HG02884 (cell line): ENCODE measurements at regions not wholly inside any gene's neighbourhood (a gene's known extent, or its start where the extent isn't known, plus 50 kb on each side); places are given as distances from the start of the nearest gene placed in this dataset.

Source experiments
- ATAC-seq: cut with Tn5 transposase; IDR thresholded peaks from one replicate; pipeline ENCODE4 v1.9.1; 2021; ENCODE audit warnings: mild to moderate bottlenecking, moderate library complexity; ENCODE audit not compliant: unreplicated experiment

DNA sequence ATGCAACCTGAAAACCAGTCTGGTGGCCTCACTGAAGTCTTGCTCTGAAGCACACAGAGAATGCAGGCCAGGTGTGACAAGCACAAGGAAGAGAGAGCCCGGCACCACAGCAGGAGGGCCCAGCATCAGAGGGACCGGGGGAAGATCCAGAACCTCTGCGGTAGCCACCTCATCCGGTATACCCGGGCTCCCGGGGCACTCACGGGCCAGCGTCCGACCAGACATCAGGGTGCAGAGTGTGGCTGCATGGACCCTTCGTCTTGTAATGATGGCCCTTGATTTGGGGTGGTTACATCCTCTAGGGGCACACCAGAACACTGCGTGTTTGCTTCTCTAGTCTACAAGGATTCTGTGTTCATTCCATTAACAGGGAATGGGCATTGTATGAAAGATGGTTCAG is 406.0 kb downstream of the GADD45G start:
- no peak for ATAC-seq

GRCh38 chr9:90012949-90013348 is 408.1 kb downstream of the GADD45G start:
- ATAC-seq = no peak

DNA sequence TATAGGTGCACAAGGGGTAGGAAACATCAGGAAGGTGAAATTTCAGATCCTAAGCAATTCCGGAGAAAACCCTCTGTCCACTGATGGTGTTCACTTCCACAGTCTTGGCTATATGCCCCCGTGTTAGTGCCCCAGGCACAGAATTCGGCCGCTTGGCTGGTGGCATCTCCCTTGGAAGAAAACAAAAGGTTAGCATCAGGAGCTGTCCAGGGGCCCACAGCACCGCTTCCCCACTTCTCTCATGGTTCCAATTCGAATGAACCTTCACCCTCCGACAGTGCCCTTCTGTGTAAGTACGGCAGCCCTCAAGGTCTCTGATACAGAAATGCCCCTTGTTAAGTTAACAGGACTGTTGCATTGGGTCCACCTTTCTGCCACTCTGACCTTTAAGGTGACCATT is 409.0 kb downstream of the GADD45G start:
- ATAC-seq = no peak

DNA sequence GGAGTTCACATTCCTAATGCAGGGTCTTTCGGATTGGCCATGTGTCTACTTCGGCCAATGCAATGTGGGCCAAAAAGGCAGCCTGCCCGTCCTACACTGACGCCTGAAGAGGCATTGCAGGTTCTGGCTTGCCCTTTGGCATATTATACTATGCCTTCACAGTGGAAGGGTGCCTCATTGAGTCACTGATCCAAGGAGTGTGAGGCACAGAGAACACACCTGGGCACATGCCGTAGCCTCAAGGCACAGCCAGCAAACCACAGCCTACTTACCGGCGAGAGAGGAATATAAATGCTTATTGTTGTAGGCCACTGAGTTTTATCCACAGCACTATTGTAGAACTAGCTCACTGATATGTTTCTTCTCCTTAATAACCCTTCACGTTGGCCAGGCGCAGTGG is 409.6 kb downstream of the GADD45G start:
- ATAC-seq = no peak

DNA sequence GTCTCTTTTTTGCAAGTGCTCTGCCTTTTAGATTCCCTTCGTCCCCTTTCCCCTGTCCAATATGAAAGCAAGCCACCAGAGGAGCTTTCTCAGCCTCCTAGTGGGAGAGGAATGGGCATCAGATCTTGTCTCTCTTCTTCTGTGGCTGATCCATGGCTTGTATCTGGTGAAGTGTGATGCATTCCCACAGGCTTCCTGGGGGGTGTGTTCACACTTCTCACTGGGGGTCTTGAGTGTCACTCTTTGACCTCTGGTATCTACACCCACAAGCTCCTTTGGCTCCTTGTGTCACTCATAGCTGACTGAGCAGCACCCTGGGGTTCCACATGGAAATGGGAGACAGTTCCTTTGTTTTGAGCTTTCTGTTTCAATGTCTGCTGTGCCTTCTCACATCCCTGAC is 411.5 kb downstream of the GADD45G start:
- ATAC-seq = no peak

DNA sequence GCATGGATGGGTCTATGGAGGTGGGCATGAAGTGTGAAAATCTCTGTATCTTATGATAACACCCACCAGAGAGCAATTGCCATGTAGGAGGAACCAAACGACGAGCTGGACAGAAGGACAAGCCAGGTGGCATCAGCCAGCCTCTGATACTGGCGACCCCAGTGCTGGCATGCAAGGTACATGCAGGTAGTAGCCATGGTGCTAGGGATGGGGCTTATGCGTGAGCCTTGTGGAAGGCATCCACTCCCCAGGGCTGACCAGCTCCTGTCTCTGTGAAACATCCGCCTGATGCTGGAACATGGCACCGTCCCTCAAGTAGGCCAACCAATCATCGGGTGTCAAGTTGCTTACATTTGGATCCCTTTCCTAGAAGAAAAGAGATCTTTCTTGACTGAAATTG is 412.9 kb downstream of the GADD45G start:
- no peak for ATAC-seq

DNA sequence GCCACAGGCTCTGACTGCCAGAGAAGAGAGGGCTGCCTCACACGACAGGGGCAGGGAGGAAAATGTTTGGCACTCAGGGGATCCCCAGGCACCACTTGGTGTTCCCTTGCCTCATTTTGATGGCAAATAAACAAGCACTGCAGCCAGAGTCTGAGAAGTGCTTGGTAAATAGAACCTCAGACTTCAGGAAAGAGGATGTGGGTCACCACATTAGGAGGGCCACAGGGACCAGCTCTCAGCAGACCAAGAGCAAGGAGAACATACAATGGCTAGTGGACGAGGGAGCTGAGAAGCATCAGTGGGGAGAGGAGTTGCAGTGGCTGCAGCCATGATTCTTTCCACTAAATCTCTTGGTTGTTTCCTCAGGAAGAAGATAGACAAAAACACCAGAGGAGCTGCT is 413.9 kb downstream of the GADD45G start:
- no peak for ATAC-seq

DNA sequence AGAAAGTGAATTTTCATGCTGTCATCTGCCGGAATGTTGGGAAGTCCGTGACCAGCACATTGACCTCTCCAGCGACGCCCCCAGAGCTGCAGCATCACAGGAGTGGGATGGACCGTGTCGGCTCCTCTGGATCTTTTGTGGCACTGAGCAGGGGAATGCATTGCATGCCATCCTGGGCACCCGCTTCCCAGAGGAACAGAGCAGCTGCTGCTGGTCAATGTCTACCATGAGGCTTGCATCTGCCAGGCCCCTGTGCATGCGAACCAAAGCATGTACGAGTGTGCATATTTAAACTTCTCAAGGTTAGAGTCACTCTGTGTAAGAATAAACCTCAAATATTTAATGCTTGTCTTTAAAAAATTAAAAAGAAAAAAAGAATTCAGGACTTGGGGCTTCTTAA is 414.8 kb downstream of the GADD45G start:
- ATAC-seq = no peak

- no peak for ATAC-seq
These were observed 415.6 kb downstream of the GADD45G start for GRCh38 chr9:90020276-90020871.

- ATAC-seq = no peak
These were observed 416.5 kb downstream of the GADD45G start for GRCh38 chr9:90021216-90021906.

DNA sequence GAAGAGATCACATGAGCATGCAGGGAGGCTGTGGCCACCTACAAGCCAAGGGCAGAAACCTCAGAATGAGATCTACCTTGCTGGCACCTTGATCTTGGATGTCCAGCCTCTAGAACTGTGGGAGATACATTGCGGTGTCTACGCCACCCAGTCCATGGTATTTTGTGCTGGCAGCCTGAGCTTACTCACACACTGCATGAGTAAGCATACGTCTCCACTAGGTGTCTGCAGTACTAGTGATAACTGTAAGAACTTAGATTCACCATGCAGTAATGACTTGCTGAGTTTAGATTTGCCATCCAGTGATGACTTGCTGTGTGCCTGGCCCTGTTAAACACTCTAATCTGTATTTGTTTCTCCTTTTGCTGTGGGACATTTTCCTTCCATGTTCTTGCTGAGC is 417.7 kb downstream of the GADD45G start:
- ATAC-seq = no peak

DNA sequence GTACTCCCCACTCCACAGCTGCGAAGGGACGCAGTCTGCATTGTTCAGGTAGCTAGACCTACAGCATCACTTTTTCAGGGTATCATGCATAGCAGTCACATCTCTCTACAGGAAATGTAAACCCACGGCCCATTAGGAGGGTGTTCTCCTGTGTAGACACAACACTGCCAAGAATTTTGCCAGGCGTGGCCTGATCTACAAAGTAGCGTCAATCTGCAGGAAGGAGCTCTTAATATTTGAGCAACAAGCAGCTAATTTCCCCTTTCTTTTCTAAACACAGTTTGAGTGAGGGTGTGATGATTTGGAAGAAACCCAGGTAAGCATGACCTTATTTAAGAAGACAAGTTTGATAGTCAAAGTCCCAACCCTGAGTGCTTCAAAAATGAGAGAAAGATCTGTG is 419.0 kb downstream of the GADD45G start:
- no peak for ATAC-seq

GRCh38 chr9:90024409-90024808 is 419.6 kb downstream of the GADD45G start:
- ATAC-seq = no peak

DNA sequence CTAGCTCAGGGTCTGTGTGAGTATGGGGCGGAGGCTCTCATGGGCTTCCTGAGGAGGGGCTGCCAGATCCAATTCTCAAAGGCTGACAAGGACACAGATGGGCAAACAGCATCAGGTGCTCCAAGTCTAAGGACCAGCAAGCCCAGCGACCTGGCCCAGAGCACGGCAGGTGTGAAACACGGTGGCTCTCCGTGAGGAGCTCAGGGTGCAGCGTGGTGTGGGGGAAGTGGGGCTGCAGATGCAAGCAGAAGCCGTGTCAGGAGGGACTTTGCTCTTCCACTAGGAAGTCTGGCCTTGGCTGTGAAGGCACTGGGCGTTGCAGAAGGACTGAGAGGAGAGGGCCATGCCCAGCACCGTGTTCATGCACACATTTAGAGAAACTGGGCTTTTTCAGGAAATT is 420.0 kb downstream of the GADD45G start:
- no peak for ATAC-seq

GRCh38 chr9:90025816-90026215 is 421.0 kb downstream of the GADD45G start:
- ATAC-seq = no peak

GRCh38 chr9:90027296-90027790 is 422.5 kb downstream of the GADD45G start:
- no peak for ATAC-seq

- no peak for ATAC-seq
These were observed 424.6 kb downstream of the GADD45G start for GRCh38 chr9:90029386-90029785.

DNA sequence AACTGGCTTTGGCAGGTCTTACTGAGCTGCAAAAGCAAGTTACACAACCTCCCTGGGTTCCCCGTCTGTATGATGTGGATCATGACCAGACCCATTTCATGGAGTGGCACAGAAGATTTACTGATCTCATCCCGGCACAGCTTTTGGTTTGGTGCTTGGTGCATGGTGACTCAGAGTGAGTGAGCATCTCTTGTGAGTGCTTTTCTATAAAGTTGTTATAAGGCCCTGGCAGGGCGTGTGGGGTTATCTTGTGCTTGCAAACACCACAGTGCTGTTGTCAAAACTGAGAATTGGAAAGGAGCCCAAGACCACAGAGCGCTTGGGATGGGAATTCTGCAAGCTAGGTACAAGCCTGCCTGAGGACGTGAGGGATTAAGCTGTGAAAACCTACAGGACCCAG is 425.2 kb downstream of the GADD45G start:
- no peak for ATAC-seq

GRCh38 chr9:90032296-90033027 is 427.6 kb downstream of the GADD45G start:
- ATAC-seq = no peak

DNA sequence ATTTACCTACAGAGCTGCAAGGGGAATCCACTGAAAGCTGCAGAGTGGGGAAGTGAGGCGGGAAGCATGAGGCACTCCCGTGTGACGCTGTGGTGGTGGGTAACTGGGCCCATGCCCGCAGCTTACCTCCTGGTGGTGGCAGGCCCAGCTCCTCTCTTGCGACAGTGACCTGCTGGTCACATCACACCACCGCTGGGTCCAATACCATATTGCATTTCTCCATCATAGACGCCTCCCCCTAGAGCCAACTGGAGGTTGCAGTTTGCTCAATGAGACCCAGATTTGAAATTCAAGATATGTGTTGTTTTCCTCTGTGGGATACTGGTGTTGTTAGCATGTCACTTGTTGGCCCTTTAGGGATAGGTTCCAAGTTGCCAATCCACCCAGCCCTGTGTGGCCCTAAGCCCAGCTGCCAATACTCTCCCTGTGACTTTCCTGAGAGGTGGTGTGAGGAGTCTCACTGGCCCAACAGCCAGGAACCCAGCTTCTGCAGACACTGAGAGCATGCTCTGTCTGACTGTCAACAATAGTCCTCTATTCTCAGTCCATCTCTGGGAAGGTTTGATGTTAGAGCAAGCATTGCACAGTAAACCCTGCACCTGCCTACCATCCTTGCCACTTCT is 428.3 kb downstream of the GADD45G start:
- no peak for ATAC-seq

DNA sequence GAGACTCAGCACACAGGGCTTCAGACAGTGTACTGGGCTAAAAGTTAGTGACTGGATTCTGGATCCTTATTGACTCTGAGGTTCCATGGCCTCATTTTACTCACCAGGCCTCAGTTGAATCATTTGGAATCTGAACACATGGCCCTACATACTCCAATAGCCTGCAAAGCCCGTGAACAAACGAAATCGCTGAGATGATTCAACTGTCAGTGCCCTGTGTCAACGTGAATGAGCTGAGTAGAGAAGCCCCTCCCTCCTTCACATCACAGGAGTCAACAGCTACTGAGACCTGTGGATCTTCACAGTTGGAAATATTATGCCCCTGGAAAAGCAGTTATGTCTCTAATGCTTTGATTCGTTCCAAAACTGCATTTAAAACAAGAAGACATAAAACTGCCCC is 429.3 kb downstream of the GADD45G start:
- no peak for ATAC-seq

- ATAC-seq = no peak
These were observed 430.7 kb downstream of the GADD45G start for GRCh38 chr9:90035471-90035870.
